GM12878 (cell line): ENCODE measurements at regions not wholly inside any gene's neighbourhood (a gene's known extent, or its start where the extent isn't known, plus 50 kb on each side); places are given as distances from the start of the nearest gene placed in this dataset.

Experiments used
- ATAC-seq: fragments of 200-7000 bp; cut with Tn5 transposase; 3 replicates; pipeline ENCODE4 v1.9.1; 2020; ENCODE audit warnings: mild to moderate bottlenecking, moderate library complexity
- BruUV-seq: library from RNA; stranded (reverse); fragments of 400-500 nt; replicated peaks from 2 replicates; lab custom pipeline; 2021; lab: Mats Ljungman, UMichigan
- CTCF ChIA-PET: fragments of 300-600 bp; sonication (Branson Sonifier 250); formaldehyde crosslinking; extraction: SDS; loops from one replicate; lab custom pipeline; 2021; ENCODE audit warnings: inconsistent platforms; lab: Yijun Ruan, JAX
- POLR2A ChIA-PET: fragments of 350-600 bp; formaldehyde crosslinking; extraction: SDS; loops from one replicate; lab custom pipeline; 2021; ENCODE audit warnings: inconsistent platforms; lab: Charles Lee
- RAD21 ChIA-PET: fragments of 300-600 bp; sonication (Branson Sonifier 250); formaldehyde crosslinking; loops from one replicate; lab custom pipeline; 2023; ENCODE audit warnings: antibody characterized with exemption; ENCODE audit not compliant: unreplicated experiment; lab: Charles Lee
- SMC1A ChIA-PET: fragments of 300-600 bp; sonication (Branson Sonifier 250); formaldehyde crosslinking; loops from one replicate; lab custom pipeline; 2023; ENCODE audit not compliant: unreplicated experiment, uncharacterized antibody; lab: Charles Lee
- DNase-seq: peaks from one replicate; pipeline ENCODE4 v3.0.0-alpha.2; 2011; ENCODE audit warnings: low read depth, low spot score
- FAIRE-seq: peaks from 3 replicates; lab custom pipeline; 2011; peaks lifted over from hg19 to GRCh38; lab: Jason Lieb, UNC
- H2AFZ ChIP-seq: 2 replicates; pipeline ENCODE4 v1.6.0; 2011; ENCODE audit warnings: low read depth, low read length, control low read depth; ENCODE audit not compliant: control insufficient read depth
- H3K27ac ChIP-seq: 2 replicates; pipeline ENCODE4 v1.5.1; 2011; ENCODE audit warnings: control low read depth; ENCODE audit not compliant: control insufficient read depth, insufficient read depth
- H3K27me3 ChIP-seq, 2 experiments: replicated peaks in 1 of 2; 2 replicates each; pipeline versions ENCODE4 v1.6.0 to v1.6.1; 2011; ENCODE audit warnings: low read length in 1 of 2; ENCODE audit not compliant: control insufficient read depth in 2 of 2, insufficient read depth in 2 of 2
- H3K36me3 ChIP-seq, 2 experiments: 2 replicates each; pipeline ENCODE4 v1.5.1; 2011; ENCODE audit warnings: low read length in 1 of 2; ENCODE audit not compliant: control insufficient read depth in 2 of 2, insufficient read depth in 2 of 2
- H3K4me1 ChIP-seq: 2 replicates; pipeline ENCODE4 v1.6.1; 2011; ENCODE audit warnings: mild to moderate bottlenecking, low read length, moderate library complexity, mixed read lengths; ENCODE audit not compliant: control insufficient read depth, insufficient read depth
- H3K4me2 ChIP-seq: 2 replicates; pipeline ENCODE4 v1.6.0; 2011; ENCODE audit warnings: control low read depth; ENCODE audit not compliant: control insufficient read depth, insufficient read depth
- H3K4me3 ChIP-seq: fragments of 200-600 bp; sonication (generic); 2 replicates; pipeline ENCODE4 v1.5.1; 2016
- H3K79me2 ChIP-seq: 2 replicates; pipeline ENCODE4 v1.6.0; 2011; ENCODE audit warnings: low read length; ENCODE audit not compliant: control insufficient read depth, insufficient read depth
- H3K9ac ChIP-seq: 2 replicates; pipeline ENCODE4 v1.8.0; 2011; ENCODE audit warnings: low read length, control low read depth, mixed read lengths; ENCODE audit not compliant: control insufficient read depth, insufficient read depth
- H3K9me3 ChIP-seq: replicated peaks from 3 replicates; pipeline ENCODE4 v1.5.1; 2011; ENCODE audit warnings: mild to moderate bottlenecking, low read length; ENCODE audit not compliant: control insufficient read depth, insufficient read depth
- H4K20me1 ChIP-seq: 2 replicates; pipeline ENCODE4 v1.6.0; 2011; ENCODE audit not compliant: control insufficient read depth, insufficient read depth
- ATF2 ChIP-seq: IDR thresholded peaks from 2 replicates; pipeline ENCODE4 v1.6.1; 2012; ENCODE audit warnings: low read length, inconsistent platforms
- EZH2 ChIP-seq: IDR thresholded peaks from 2 replicates; pipeline ENCODE4 v1.6.1; 2012; ENCODE audit warnings: low read depth, mild to moderate bottlenecking, control low read depth, inconsistent platforms, low read length, borderline replicate concordance; ENCODE audit not compliant: control insufficient read depth
- JUNB ChIP-seq: IDR thresholded peaks from 2 replicates; pipeline ENCODE4 v1.6.1; 2016; ENCODE audit warnings: antibody characterized with exemption, mild to moderate bottlenecking
- KLF5 ChIP-seq: fragments of 450-650 bp; IDR thresholded peaks from 2 replicates; pipeline ENCODE4 v1.6.1; 2014; ENCODE audit warnings: mild to moderate bottlenecking; ENCODE audit not compliant: partially characterized antibody
- MAX ChIP-seq: IDR thresholded peaks from 2 replicates; pipeline ENCODE4 v1.6.1; 2012; ENCODE audit warnings: low read depth, low read length, improper control_type of control experiment
- MYB ChIP-seq: fragments of 150-350 bp; IDR thresholded peaks from 2 replicates; pipeline ENCODE4 v1.6.1; 2014; ENCODE audit warnings: mild to moderate bottlenecking, low read depth, low read length, borderline replicate concordance
- MYC ChIP-seq: IDR thresholded peaks from 2 replicates; pipeline ENCODE4 v1.6.1; 2011; ENCODE audit warnings: mild to moderate bottlenecking, low read length, moderate library complexity, inconsistent platforms; ENCODE audit not compliant: insufficient read depth, insufficient replicate concordance, insufficient read length, severe bottlenecking
- PAX5 ChIP-seq: IDR thresholded peaks from 2 replicates; pipeline ENCODE4 v1.6.1; 2011; ENCODE audit warnings: low read depth, low read length, borderline replicate concordance
- SREBF1 ChIP-seq: IDR thresholded peaks from 2 replicates; pipeline ENCODE4 v1.6.1; 2012; ENCODE audit warnings: mild to moderate bottlenecking, low read length
- TAF1 ChIP-seq: IDR thresholded peaks from 2 replicates; pipeline ENCODE4 v1.6.1; 2011; ENCODE audit warnings: mild to moderate bottlenecking, low read depth, low read length, borderline replicate concordance
- YY1 ChIP-seq: IDR thresholded peaks from 2 replicates; pipeline ENCODE4 v1.6.1; 2011; ENCODE audit warnings: low read depth, mild to moderate bottlenecking, low read length
- WGBS: methylation state at CpG from one replicate; pipeline ENCODE4 v1.1.6; 2016; ENCODE audit warnings: low lambda C conversion rate; ENCODE audit not compliant: insufficient replicate concordance, insufficient coverage; ENCODE audit errors: missing lambda C conversion rate; 5-methylcytosine and 5-hydroxymethylcytosine counted together
- in situ Hi-C: fragments of 300-500 bp; cut with MboI; formaldehyde crosslinking; loops from 9 replicates; pipeline ENCODE4 v1.14.3; 2018; ENCODE audit warnings: mixed read lengths
- intact Hi-C: fragments of 100-400 bp; cut with micrococcal nuclease; formaldehyde crosslinking; loops from one replicate; pipeline ENCODE4 v1.14.2; 2022; ENCODE audit not compliant: unreplicated experiment
- TF ChIP-seq, protein P1 (sequence below): fragments of 450-650 bp; IDR thresholded peaks from 2 replicates; pipeline ENCODE4 v1.6.1; 2017; ENCODE audit warnings: mild to moderate bottlenecking, moderate library complexity

GRCh38 chr6:6847591-6847990 is 259.1 kb downstream of the LY86 start:
- no TSS peak for BruUV-seq
- Histone ChIP-seq H4K20me1 (no peaks in the 10 kb centered on the region), H3K4me2 (no peak overlapping the region), H3K27ac (no peak overlapping the region), H3K9ac (no peak overlapping the region), H2AFZ (no peak overlapping the region), H3K9me3 (no peaks in the 10 kb centered on the region; the same call in 1 of the 3 replicates), H3K79me2 (no peaks in the 10 kb centered on the region), H3K4me1 (no peaks in the 10 kb centered on the region), H3K36me3 (no peaks in the 10 kb centered on the region), H3K4me3 (no peak overlapping the region), H3K27me3 (no peaks in the 10 kb centered on the region)
- RAD21 ChIA-PET: no interaction called here
- 66% methylated on average over 3 of the region's 3 CpGs for WGBS
- TF ChIP-seq EZH2 (no peak), SREBF1 (no peak), KLF5 (no peak), MYB (no peak), TAF1 (no peak), JUNB (no peak), YY1 (no peak), PAX5 (no peak), ATF2 (no peak), MYC (no peak), MAX (no peak)
- TF ChIP-seq, protein P1, sequence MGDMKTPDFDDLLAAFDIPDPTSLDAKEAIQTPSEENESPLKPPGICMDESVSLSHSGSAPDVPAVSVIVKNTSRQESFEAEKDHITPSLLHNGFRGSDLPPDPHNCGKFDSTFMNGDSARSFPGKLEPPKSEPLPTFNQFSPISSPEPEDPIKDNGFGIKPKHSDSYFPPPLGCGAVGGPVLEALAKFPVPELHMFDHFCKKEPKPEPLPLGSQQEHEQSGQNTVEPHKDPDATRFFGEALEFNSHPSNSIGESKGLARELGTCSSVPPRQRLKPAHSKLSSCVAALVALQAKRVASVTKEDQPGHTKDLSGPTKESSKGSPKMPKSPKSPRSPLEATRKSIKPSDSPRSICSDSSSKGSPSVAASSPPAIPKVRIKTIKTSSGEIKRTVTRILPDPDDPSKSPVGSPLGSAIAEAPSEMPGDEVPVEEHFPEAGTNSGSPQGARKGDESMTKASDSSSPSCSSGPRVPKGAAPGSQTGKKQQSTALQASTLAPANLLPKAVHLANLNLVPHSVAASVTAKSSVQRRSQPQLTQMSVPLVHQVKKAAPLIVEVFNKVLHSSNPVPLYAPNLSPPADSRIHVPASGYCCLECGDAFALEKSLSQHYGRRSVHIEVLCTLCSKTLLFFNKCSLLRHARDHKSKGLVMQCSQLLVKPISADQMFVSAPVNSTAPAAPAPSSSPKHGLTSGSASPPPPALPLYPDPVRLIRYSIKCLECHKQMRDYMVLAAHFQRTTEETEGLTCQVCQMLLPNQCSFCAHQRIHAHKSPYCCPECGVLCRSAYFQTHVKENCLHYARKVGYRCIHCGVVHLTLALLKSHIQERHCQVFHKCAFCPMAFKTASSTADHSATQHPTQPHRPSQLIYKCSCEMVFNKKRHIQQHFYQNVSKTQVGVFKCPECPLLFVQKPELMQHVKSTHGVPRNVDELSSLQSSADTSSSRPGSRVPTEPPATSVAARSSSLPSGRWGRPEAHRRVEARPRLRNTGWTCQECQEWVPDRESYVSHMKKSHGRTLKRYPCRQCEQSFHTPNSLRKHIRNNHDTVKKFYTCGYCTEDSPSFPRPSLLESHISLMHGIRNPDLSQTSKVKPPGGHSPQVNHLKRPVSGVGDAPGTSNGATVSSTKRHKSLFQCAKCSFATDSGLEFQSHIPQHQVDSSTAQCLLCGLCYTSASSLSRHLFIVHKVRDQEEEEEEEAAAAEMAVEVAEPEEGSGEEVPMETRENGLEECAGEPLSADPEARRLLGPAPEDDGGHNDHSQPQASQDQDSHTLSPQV: no peak
- POLR2A ChIA-PET: no interaction called here
- in situ Hi-C loops (no loop called here), intact Hi-C loops (no loop called here)
- ATAC-seq (no peak), FAIRE-seq (no peak), DNase-seq (no peak)
- CTCF ChIA-PET: interaction anchor here (0.6 kb wide), 1 partner anchor 240 kb away, joined by 3 read pairs; no protein-coding TSS in a partner anchor
- SMC1A ChIA-PET: no interaction called here
